ENCODE measurements at regions not wholly inside any gene's neighbourhood (a gene's known extent, or its start where the extent isn't known, plus 50 kb on each side); places are given as distances from the start of the nearest gene placed in this dataset.

DNA sequence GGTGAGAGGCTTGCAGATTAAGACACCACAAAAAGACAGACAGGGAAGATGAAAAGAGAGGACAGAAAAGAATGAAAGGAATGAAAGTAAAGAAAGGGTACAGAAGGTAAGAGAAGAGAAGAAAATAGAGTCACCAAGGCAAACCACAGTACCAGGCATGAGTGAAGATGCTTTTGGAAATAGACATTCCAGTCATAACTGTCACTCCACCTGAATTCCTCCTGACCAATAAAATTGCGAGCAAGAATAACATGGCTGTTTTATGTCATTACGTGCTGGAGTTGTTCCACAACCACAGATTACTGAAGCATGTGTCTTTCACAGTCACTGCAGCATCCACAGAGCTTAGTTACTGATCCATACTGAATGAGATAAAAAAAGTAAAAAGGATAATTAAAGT, 864.9 kb upstream of the SLIT2 start:
- TF ChIP-seq, protein P1, sequence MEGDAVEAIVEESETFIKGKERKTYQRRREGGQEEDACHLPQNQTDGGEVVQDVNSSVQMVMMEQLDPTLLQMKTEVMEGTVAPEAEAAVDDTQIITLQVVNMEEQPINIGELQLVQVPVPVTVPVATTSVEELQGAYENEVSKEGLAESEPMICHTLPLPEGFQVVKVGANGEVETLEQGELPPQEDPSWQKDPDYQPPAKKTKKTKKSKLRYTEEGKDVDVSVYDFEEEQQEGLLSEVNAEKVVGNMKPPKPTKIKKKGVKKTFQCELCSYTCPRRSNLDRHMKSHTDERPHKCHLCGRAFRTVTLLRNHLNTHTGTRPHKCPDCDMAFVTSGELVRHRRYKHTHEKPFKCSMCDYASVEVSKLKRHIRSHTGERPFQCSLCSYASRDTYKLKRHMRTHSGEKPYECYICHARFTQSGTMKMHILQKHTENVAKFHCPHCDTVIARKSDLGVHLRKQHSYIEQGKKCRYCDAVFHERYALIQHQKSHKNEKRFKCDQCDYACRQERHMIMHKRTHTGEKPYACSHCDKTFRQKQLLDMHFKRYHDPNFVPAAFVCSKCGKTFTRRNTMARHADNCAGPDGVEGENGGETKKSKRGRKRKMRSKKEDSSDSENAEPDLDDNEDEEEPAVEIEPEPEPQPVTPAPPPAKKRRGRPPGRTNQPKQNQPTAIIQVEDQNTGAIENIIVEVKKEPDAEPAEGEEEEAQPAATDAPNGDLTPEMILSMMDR (IDR thresholded peaks at IDR 0.05 in 8 of 11, conservative IDR thresholded peaks at IDR 0.05 in 3 of 11), result no peak
- TF ChIP-seq POLR2AphosphoS5 (IDR thresholded peaks at IDR 0.05), result no peak
